Activated B cell treated with CpG ODN at 0.5 μM for 24 hours (primary cell): ENCODE measurements at regions not wholly inside any gene's neighbourhood (a gene's known extent, or its start where the extent isn't known, plus 50 kb on each side); places are given as distances from the start of the nearest gene placed in this dataset.
"Not testable (repeated sequence)": the region's sequence is repeated elsewhere in the genome, so short reads cannot be mapped to it uniquely, and the experiment has no call there.

Source experiments
- ATAC-seq: fragments of 200-7000 bp; cut with Tn5 transposase; one replicate; pipeline ENCODE4 v1.10.0; 2021; ENCODE audit warnings: low read depth, mild to moderate bottlenecking, moderate library complexity
- CTCF ChIA-PET: fragments of 350-600 bp; sonication (Branson Sonifier 250); formaldehyde crosslinking; loops from one replicate; lab custom pipeline; 2021; ENCODE audit warnings: antibody characterized with exemption; lab: Charles Lee
- POLR2A ChIA-PET: fragments of 350-600 bp; sonication (Branson Sonifier 250); formaldehyde crosslinking; loops from one replicate; lab custom pipeline; 2021; ENCODE audit warnings: antibody characterized with exemption; lab: Charles Lee
- DNase-seq: peaks from one replicate; pipeline ENCODE4 v3.0.0; 2022
- H3K27ac Mint-ChIP-seq: one replicate; pipeline ENCODE4 v1.8.0; 2020; ENCODE audit warnings: mixed read lengths
- H3K27me3 Mint-ChIP-seq: one replicate; pipeline ENCODE4 v1.8.0; 2021; ENCODE audit warnings: mixed read lengths
- H3K36me3 Mint-ChIP-seq: one replicate; pipeline ENCODE4 v1.8.0; 2021; ENCODE audit warnings: low read depth, mixed read lengths
- H3K4me1 Mint-ChIP-seq: one replicate; pipeline ENCODE4 v1.8.0; 2021; ENCODE audit warnings: mixed read lengths
- H3K4me3 Mint-ChIP-seq: one replicate; pipeline ENCODE4 v1.8.0; 2020; ENCODE audit warnings: mild to moderate bottlenecking, mixed read lengths
- H3K9me3 Mint-ChIP-seq: one replicate; pipeline ENCODE4 v1.8.0; 2020; ENCODE audit warnings: mixed read lengths
- intact Hi-C: fragments of 100-400 bp; cut with micrococcal nuclease; formaldehyde crosslinking; loops from one replicate; pipeline ENCODE4 v1.15.1; 2024
- TF ChIP-seq, protein P1 (sequence below): fragments of 200-600 bp; IDR thresholded peaks from one replicate; pipeline ENCODE4 v1.8.0; 2022; ENCODE audit warnings: antibody characterized with exemption, mild to moderate bottlenecking

- H3K27ac Mint-ChIP-seq, result no peak overlapping the region
- no peaks in the 10 kb centered on the region for H3K4me1 Mint-ChIP-seq
- no peak for ATAC-seq
- H3K4me3 Mint-ChIP-seq, result no peak overlapping the region
- intact Hi-C loops, result no loop called here
- DNase-seq, result no peak
- no peaks in the 10 kb centered on the region for H3K9me3 Mint-ChIP-seq
- ChIA-PET POLR2A (no interaction called here), CTCF (no interaction called here)
- TF ChIP-seq, protein P1, sequence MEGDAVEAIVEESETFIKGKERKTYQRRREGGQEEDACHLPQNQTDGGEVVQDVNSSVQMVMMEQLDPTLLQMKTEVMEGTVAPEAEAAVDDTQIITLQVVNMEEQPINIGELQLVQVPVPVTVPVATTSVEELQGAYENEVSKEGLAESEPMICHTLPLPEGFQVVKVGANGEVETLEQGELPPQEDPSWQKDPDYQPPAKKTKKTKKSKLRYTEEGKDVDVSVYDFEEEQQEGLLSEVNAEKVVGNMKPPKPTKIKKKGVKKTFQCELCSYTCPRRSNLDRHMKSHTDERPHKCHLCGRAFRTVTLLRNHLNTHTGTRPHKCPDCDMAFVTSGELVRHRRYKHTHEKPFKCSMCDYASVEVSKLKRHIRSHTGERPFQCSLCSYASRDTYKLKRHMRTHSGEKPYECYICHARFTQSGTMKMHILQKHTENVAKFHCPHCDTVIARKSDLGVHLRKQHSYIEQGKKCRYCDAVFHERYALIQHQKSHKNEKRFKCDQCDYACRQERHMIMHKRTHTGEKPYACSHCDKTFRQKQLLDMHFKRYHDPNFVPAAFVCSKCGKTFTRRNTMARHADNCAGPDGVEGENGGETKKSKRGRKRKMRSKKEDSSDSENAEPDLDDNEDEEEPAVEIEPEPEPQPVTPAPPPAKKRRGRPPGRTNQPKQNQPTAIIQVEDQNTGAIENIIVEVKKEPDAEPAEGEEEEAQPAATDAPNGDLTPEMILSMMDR, result no peak
- no peaks in the 10 kb centered on the region for H3K36me3 Mint-ChIP-seq
- no peaks in the 10 kb centered on the region for H3K27me3 Mint-ChIP-seq
Observed at GRCh38 chr4:164639001-164639400, 114.9 kb upstream of the SMIM31 start.

GRCh38 chr4:164648151-164648848, 105.6 kb upstream of the SMIM31 start:
- no peak for DNase-seq
- TF ChIP-seq, protein P1, result no peak
- H3K36me3 Mint-ChIP-seq, result no peaks in the 10 kb centered on the region
- no peaks in the 10 kb centered on the region for H3K4me1 Mint-ChIP-seq
- POLR2A ChIA-PET, result no interaction called here
- no peak for ATAC-seq
- no peak overlapping the region for H3K27ac Mint-ChIP-seq
- intact Hi-C loops, result no loop called here
- no peaks in the 10 kb centered on the region for H3K27me3 Mint-ChIP-seq
- no peak overlapping the region for H3K4me3 Mint-ChIP-seq
- CTCF ChIA-PET, result no interaction called here
- peaks cover 2% of the 10 kb centered on the region for H3K9me3 Mint-ChIP-seq

- ChIA-PET CTCF (no interaction called here), POLR2A (no interaction called here)
- no peak for ATAC-seq
- DNase-seq, result no peak
- Mint-ChIP-seq H3K27me3 (no peaks in the 10 kb centered on the region), H3K4me3 (no peak overlapping the region), H3K4me1 (no peaks in the 10 kb centered on the region), H3K36me3 (no peaks in the 10 kb centered on the region), H3K9me3 (peaks cover 2% of the 10 kb centered on the region), H3K27ac (no peak overlapping the region)
- intact Hi-C loops, result no loop called here
- TF ChIP-seq, protein P1, result no peak
Observed at GRCh38 chr4:164648849-164649212, 105.1 kb upstream of the SMIM31 start.

GRCh38 chr4:164659765-164660164, 94.2 kb upstream of the SMIM31 start:
- POLR2A ChIA-PET, result no interaction called here
- no peaks in the 10 kb centered on the region for H3K36me3 Mint-ChIP-seq
- H3K27ac Mint-ChIP-seq, result no peak overlapping the region
- H3K4me1 Mint-ChIP-seq, result no peaks in the 10 kb centered on the region
- intact Hi-C loops, result no loop called here
- H3K27me3 Mint-ChIP-seq, result no peaks in the 10 kb centered on the region
- ATAC-seq (no peak), DNase-seq (no peak)
- CTCF ChIA-PET, result no interaction called here
- peaks cover 5% of the 10 kb centered on the region for H3K9me3 Mint-ChIP-seq
- H3K4me3 Mint-ChIP-seq, result no peak overlapping the region
- TF ChIP-seq, protein P1, result no peak

DNA sequence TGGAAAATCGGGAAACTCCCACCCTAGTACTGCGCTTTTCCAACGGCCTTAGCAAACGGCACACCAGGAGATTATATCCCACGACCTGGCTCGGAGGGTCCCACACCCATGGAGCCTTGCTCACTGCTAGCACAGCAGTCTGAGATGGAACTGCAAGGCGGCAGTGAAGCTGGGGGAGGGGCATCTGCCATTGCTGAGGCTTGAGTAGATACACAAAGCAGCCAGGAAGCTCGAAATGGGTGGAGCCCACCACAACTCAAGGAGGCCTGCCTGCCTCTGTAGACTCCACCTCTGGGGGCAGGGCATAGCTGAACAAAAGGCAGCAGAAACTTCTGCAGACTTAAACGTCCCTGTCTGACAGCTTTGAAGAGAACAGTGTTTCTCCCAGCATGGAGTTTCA, 77.8 kb upstream of the SMIM31 start:
- H3K27ac Mint-ChIP-seq, CTCF ChIA-PET: not testable (repeated sequence)

DNA sequence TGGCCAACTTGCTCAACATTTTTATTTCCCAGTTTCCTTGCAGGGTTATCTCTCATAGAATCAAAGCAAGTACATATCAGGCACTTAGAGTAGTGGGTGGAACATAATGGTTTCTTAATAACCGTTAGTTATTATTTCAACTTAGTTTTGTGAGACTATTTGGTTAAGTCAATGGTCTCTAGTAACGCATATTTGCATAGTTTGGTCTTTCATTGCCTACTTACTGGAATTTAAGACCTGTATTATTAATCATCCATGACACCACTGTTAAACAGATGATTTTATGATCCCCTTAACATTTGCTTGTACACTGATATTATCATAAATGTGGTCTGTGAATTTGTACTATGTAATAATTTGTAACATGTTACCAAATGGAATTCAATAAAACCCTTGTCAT, 70.9 kb upstream of the SMIM31 start:
- CTCF ChIA-PET, result no interaction called here

More for the DNA sequence above, 77.8 kb upstream of the SMIM31 start:
- H3K4me3 Mint-ChIP-seq, H3K9me3 Mint-ChIP-seq, ATAC-seq, H3K27me3 Mint-ChIP-seq, intact Hi-C loops, H3K4me1 Mint-ChIP-seq, H3K36me3 Mint-ChIP-seq, DNase-seq, POLR2A ChIA-PET: not testable (repeated sequence)

More for the DNA sequence above, 70.9 kb upstream of the SMIM31 start:
- ATAC-seq (no peak), DNase-seq (no peak)
- H3K4me1 Mint-ChIP-seq, result no peaks in the 10 kb centered on the region
- intact Hi-C loops, result no loop called here
- H3K4me3 Mint-ChIP-seq, result no peak overlapping the region
- H3K27ac Mint-ChIP-seq, result no peak overlapping the region
- no peaks in the 10 kb centered on the region for H3K36me3 Mint-ChIP-seq
- no peaks in the 10 kb centered on the region for H3K27me3 Mint-ChIP-seq
- TF ChIP-seq, protein P1, result no peak
- POLR2A ChIA-PET, result no interaction called here
- no peaks in the 10 kb centered on the region for H3K9me3 Mint-ChIP-seq
